WTC11 (cell line): ENCODE measurements at regions not wholly inside any gene's neighbourhood (a gene's known extent, or its start where the extent isn't known, plus 50 kb on each side); places are given as distances from the start of the nearest gene placed in this dataset.

ENCODE experiments used
- ATAC-seq: fragments of 200-7000 bp; cut with Tn5 transposase; 2 replicates; pipeline ENCODE4 v1.10.0; 2021; ENCODE audit warnings: mild to moderate bottlenecking, moderate library complexity
- CTCF ChIA-PET: fragments of 300-600 bp; sonication (Branson Sonifier 250); formaldehyde crosslinking; loops from one replicate; lab custom pipeline; 2021; ENCODE audit warnings: antibody characterized with exemption; lab: Charles Lee
- POLR2A ChIA-PET: fragments of 350-600 bp; sonication (Branson Sonifier 250); formaldehyde crosslinking; loops from one replicate; lab custom pipeline; 2021; ENCODE audit warnings: antibody characterized with exemption; lab: Charles Lee
- DNase-seq: peaks from one replicate; pipeline ENCODE4 v3.0.0; 2021; ENCODE audit warnings: low spot score
- H3K27ac Mint-ChIP-seq: 2 replicates; pipeline ENCODE4 v1.8.0; 2021; ENCODE audit warnings: mixed read lengths
- H3K27me3 Mint-ChIP-seq: 2 replicates; pipeline ENCODE4 v1.8.0; 2021; ENCODE audit warnings: low read depth, mild to moderate bottlenecking, moderate library complexity, mixed read lengths
- H3K36me3 Mint-ChIP-seq: 2 replicates; pipeline ENCODE4 v1.8.0; 2021; ENCODE audit warnings: mixed read lengths
- H3K4me1 Mint-ChIP-seq: 2 replicates; pipeline ENCODE4 v1.8.0; 2022; ENCODE audit warnings: mixed read lengths
- H3K4me3 Mint-ChIP-seq: 2 replicates; pipeline ENCODE4 v1.8.0; 2021; ENCODE audit warnings: mild to moderate bottlenecking, moderate library complexity, mixed read lengths
- H3K9me3 Mint-ChIP-seq: 2 replicates; pipeline ENCODE4 v1.8.0; 2021; ENCODE audit warnings: mixed read lengths
- ATF1 ChIP-seq: sonication (generic); formaldehyde crosslinking; IDR thresholded peaks from 2 replicates; pipeline ENCODE4 v1.8.1; 2023; ENCODE audit warnings: mild to moderate bottlenecking, moderate library complexity, missing genetic modification reagents
- ATF3 ChIP-seq: sonication (generic); formaldehyde crosslinking; conservative IDR thresholded peaks from 2 replicates; pipeline ENCODE4 v1.8.1; 2022; ENCODE audit warnings: mild to moderate bottlenecking, missing genetic modification reagents
- ATF6 ChIP-seq: sonication (generic); formaldehyde crosslinking; IDR thresholded peaks from 2 replicates; pipeline ENCODE4 v1.8.1; 2023; ENCODE audit warnings: mild to moderate bottlenecking, missing genetic modification reagents
- CDX4 ChIP-seq: fragments of 250-450 bp; sonication (Bioruptor Pico); IDR thresholded peaks from 2 replicates; pipeline ENCODE4 v1.9.0; 2021; ENCODE audit warnings: moderate library complexity, mild to moderate bottlenecking, inconsistent platforms, borderline replicate concordance
- CREM ChIP-seq: sonication (generic); formaldehyde crosslinking; IDR thresholded peaks from 2 replicates; pipeline ENCODE4 v1.8.1; 2022; ENCODE audit warnings: mild to moderate bottlenecking, missing genetic modification reagents, moderate library complexity
- EMX1 ChIP-seq: fragments of 250-450 bp; sonication (Bioruptor Pico); IDR thresholded peaks from 2 replicates; pipeline ENCODE4 v1.8.0; 2021; ENCODE audit warnings: mild to moderate bottlenecking
- ESRRA ChIP-seq: sonication (generic); formaldehyde crosslinking; IDR thresholded peaks from 2 replicates; pipeline ENCODE4 v1.8.1; 2022; ENCODE audit warnings: mild to moderate bottlenecking, missing genetic modification reagents, borderline replicate concordance
- FOXJ3 ChIP-seq: sonication (generic); formaldehyde crosslinking; IDR thresholded peaks from 2 replicates; pipeline ENCODE4 v1.9.0; 2021; ENCODE audit warnings: missing genetic modification reagents, mild to moderate bottlenecking, borderline replicate concordance
- IRF1 ChIP-seq: sonication (generic); formaldehyde crosslinking; IDR thresholded peaks from 2 replicates; pipeline ENCODE4 v1.8.0; 2023; ENCODE audit warnings: missing genetic modification reagents
- IRF2 ChIP-seq: sonication (generic); formaldehyde crosslinking; IDR thresholded peaks from 2 replicates; pipeline ENCODE4 v1.8.0; 2022; ENCODE audit warnings: low read depth, missing genetic modification reagents, borderline replicate concordance
- NR2C2 ChIP-seq: sonication (generic); formaldehyde crosslinking; IDR thresholded peaks from 2 replicates; pipeline ENCODE4 v1.8.0; 2022; ENCODE audit warnings: mild to moderate bottlenecking, missing genetic modification reagents
- SMAD3 ChIP-seq: sonication (generic); formaldehyde crosslinking; IDR thresholded peaks from 2 replicates; pipeline ENCODE4 v1.8.0; 2022; ENCODE audit warnings: missing genetic modification reagents, mild to moderate bottlenecking, borderline replicate concordance
- ZBTB21 ChIP-seq: sonication (generic); formaldehyde crosslinking; IDR thresholded peaks from 2 replicates; pipeline ENCODE4 v1.8.1; 2023; ENCODE audit warnings: mild to moderate bottlenecking, missing genetic modification reagents, borderline replicate concordance
- ZNF121 ChIP-seq: sonication (generic); formaldehyde crosslinking; IDR thresholded peaks from 2 replicates; pipeline ENCODE4 v1.8.0; 2023; ENCODE audit warnings: missing genetic modification reagents
- ZNF219 ChIP-seq: sonication (generic); formaldehyde crosslinking; IDR thresholded peaks from 2 replicates; pipeline ENCODE4 v1.8.0; 2023; ENCODE audit warnings: missing genetic modification reagents, mild to moderate bottlenecking, borderline replicate concordance
- ZNF281 ChIP-seq: sonication (generic); formaldehyde crosslinking; IDR thresholded peaks from 2 replicates; pipeline ENCODE4 v1.8.0; 2023; ENCODE audit warnings: mild to moderate bottlenecking, missing genetic modification reagents
- ZNF532 ChIP-seq: fragments of 250-450 bp; sonication (Bioruptor Pico); IDR thresholded peaks from 2 replicates; pipeline ENCODE4 v1.9.0; 2021; ENCODE audit warnings: mild to moderate bottlenecking, borderline replicate concordance
- ZNF671 ChIP-seq: fragments of 250-450 bp; sonication (Bioruptor Pico); IDR thresholded peaks from 2 replicates; pipeline ENCODE4 v1.8.0; 2021; ENCODE audit warnings: mild to moderate bottlenecking
- ZSCAN18 ChIP-seq: fragments of 250-450 bp; sonication (Bioruptor Pico); IDR thresholded peaks from 2 replicates; pipeline ENCODE4 v2.1.2; 2022; ENCODE audit warnings: mild to moderate bottlenecking, moderate library complexity

GRCh38 chr1:217088011-217088410 is 364.8 kb upstream of the ESRRG start:
- H3K4me1 Mint-ChIP-seq, result peaks cover 36% of the 10 kb centered on the region
- CTCF ChIA-PET, result interaction anchor here (0.6 to 1.0 kb wide), 2 partner anchors 58 to 338 kb away, joined by 3 to 4 read pairs; no protein-coding TSS in a partner anchor
- no peak overlapping the region for H3K27ac Mint-ChIP-seq
- peak overlapping the region; percentile 81 for H3K4me3 Mint-ChIP-seq
- no peak for DNase-seq
- TF ChIP-seq ZNF532 (CRISPR knock-in tag) (no peak), CDX4 (no peak), NR2C2 (CRISPR knock-in tag) (no peak), ZSCAN18 (CRISPR knock-in tag) (no peak), ZNF121 (CRISPR knock-in tag) (no peak), EMX1 (no peak), ZBTB21 (CRISPR knock-in tag) (no peak), IRF1 (no peak), CREM (CRISPR knock-in tag) (no peak), ATF6 (no peak), ZNF219 (no peak)
- no peaks in the 10 kb centered on the region for H3K9me3 Mint-ChIP-seq
- ATAC-seq, result no peak
- H3K27me3 Mint-ChIP-seq, result peaks cover 64% of the 10 kb centered on the region
- POLR2A ChIA-PET, result interaction anchor here (0.7 kb wide), 1 partner anchor 509 kb away, joined by 6 read pairs; no protein-coding TSS in a partner anchor
- H3K36me3 Mint-ChIP-seq, result no peaks in the 10 kb centered on the region

GRCh38 chr1:217079584-217079983 is 356.4 kb upstream of the ESRRG start:
- DNase-seq (no peak), ATAC-seq (no peak)
- Mint-ChIP-seq H3K4me3 (no peak overlapping the region), H3K36me3 (no peaks in the 10 kb centered on the region), H3K27ac (no peak overlapping the region), H3K4me1 (peaks cover 5% of the 10 kb centered on the region), H3K27me3 (no peaks in the 10 kb centered on the region), H3K9me3 (no peaks in the 10 kb centered on the region)
- CTCF ChIA-PET, result no interaction called here
- POLR2A ChIA-PET, result no interaction called here
- TF ChIP-seq ZNF671 (no peak), SMAD3 (no peak), ZNF532 (CRISPR knock-in tag) (no peak), ATF1 (CRISPR knock-in tag) (no peak), ATF3 (CRISPR knock-in tag) (no peak), ESRRA (no peak), IRF2 (CRISPR knock-in tag) (no peak), FOXJ3 (no peak), ZNF281 (CRISPR knock-in tag) (no peak)
